ENCODE measurements at regions not wholly inside any gene's neighbourhood (a gene's known extent, or its start where the extent isn't known, plus 50 kb on each side); places are given as distances from the start of the nearest gene placed in this dataset.

- TF ChIP-seq, protein P1, sequence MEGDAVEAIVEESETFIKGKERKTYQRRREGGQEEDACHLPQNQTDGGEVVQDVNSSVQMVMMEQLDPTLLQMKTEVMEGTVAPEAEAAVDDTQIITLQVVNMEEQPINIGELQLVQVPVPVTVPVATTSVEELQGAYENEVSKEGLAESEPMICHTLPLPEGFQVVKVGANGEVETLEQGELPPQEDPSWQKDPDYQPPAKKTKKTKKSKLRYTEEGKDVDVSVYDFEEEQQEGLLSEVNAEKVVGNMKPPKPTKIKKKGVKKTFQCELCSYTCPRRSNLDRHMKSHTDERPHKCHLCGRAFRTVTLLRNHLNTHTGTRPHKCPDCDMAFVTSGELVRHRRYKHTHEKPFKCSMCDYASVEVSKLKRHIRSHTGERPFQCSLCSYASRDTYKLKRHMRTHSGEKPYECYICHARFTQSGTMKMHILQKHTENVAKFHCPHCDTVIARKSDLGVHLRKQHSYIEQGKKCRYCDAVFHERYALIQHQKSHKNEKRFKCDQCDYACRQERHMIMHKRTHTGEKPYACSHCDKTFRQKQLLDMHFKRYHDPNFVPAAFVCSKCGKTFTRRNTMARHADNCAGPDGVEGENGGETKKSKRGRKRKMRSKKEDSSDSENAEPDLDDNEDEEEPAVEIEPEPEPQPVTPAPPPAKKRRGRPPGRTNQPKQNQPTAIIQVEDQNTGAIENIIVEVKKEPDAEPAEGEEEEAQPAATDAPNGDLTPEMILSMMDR (IDR thresholded peaks at IDR 0.05), result no peak
- no peak for TF ChIP-seq POLR2A (IDR thresholded peaks at IDR 0.05)
Measured at GRCh38 chr2:163987175-163987940, 251.6 kb upstream of the FIGN start.
